ENCODE measurements at regions not wholly inside any gene's neighbourhood (a gene's known extent, or its start where the extent isn't known, plus 50 kb on each side); places are given as distances from the start of the nearest gene placed in this dataset.

- TF ChIP-seq SP1 (IDR thresholded peaks at IDR 0.05), result no peak
- TF ChIP-seq ELF4 (IDR thresholded peaks at IDR 0.05), result no peak
- no peak for TF ChIP-seq FOXK2 (IDR thresholded peaks at IDR 0.05)
- no peak for TF ChIP-seq CTBP1 (IDR thresholded peaks at IDR 0.05; ENCODE audit: borderline replicate concordance)
- TF ChIP-seq HDGF (IDR thresholded peaks at IDR 0.05; ENCODE audit: borderline replicate concordance), result no peak
- no peak for TF ChIP-seq ARNT (IDR thresholded peaks at IDR 0.05)
- TF ChIP-seq BHLHE40 (IDR thresholded peaks at IDR 0.05; ENCODE audit: borderline replicate concordance), result no peak
- no peak for TF ChIP-seq TARDBP (IDR thresholded peaks at IDR 0.05)
- no peak for TF ChIP-seq ZNF384 (IDR thresholded peaks at IDR 0.05)
- no peak for TF ChIP-seq SUZ12 (IDR thresholded peaks at IDR 0.05)
Observed at GRCh38 chr3:64988188-64988587, 300.4 kb upstream of the ADAMTS9 start.

GRCh38 chr3:64987726-64988125, 299.9 kb upstream of the ADAMTS9 start:
- CTCF ChIA-PET, result no interaction called here
- POLR2A ChIA-PET, result no interaction called here
- DNase-seq (ENCODE audit: extremely low spot score), result no peak
- TF ChIP-seq FOXA1 (IDR thresholded peaks at IDR 0.05) (no peak), BHLHE40 (IDR thresholded peaks at IDR 0.05; ENCODE audit: borderline replicate concordance) (no peak), PKNOX1 (IDR thresholded peaks at IDR 0.05) (no peak), SP1 (IDR thresholded peaks at IDR 0.05) (no peak), FOXK2 (IDR thresholded peaks at IDR 0.05) (no peak), NFRKB (IDR thresholded peaks at IDR 0.05) (no peak), HDGF (IDR thresholded peaks at IDR 0.05; ENCODE audit: borderline replicate concordance) (no peak), L3MBTL2 (conservative IDR thresholded peaks at IDR 0.05) (no peak), FOXM1 (IDR thresholded peaks at IDR 0.05; ENCODE audit: borderline replicate concordance) (no peak), ELF4 (IDR thresholded peaks at IDR 0.05) (no peak), ARNT (IDR thresholded peaks at IDR 0.05) (no peak), TARDBP (IDR thresholded peaks at IDR 0.05) (no peak), SUZ12 (IDR thresholded peaks at IDR 0.05) (no peak)

More at GRCh38 chr3:64988188-64988587, 300.4 kb upstream of the ADAMTS9 start:
- DNase-seq (ENCODE audit: extremely low spot score), result no peak
- ChIA-PET POLR2A (no interaction called here), CTCF (no interaction called here)

GRCh38 chr3:64985072-64985471, 297.3 kb upstream of the ADAMTS9 start:
- ChIA-PET CTCF (no interaction called here), POLR2A (no interaction called here)
- TF ChIP-seq CTBP1 (IDR thresholded peaks at IDR 0.05; ENCODE audit: borderline replicate concordance), result no peak
- no peak for TF ChIP-seq LEF1 (IDR thresholded peaks at IDR 0.05; ENCODE audit: borderline replicate concordance)
- TF ChIP-seq FOXA1 (IDR thresholded peaks at IDR 0.05), result no peak
- no peak for TF ChIP-seq SUZ12 (IDR thresholded peaks at IDR 0.05)
- DNase-seq (ENCODE audit: extremely low spot score), result no peak

GRCh38 chr3:64983583-64984359, 296.0 kb upstream of the ADAMTS9 start:
- TF ChIP-seq PKNOX1 (IDR thresholded peaks at IDR 0.05) (no peak), SUZ12 (IDR thresholded peaks at IDR 0.05) (no peak), BHLHE40 (IDR thresholded peaks at IDR 0.05; ENCODE audit: borderline replicate concordance) (no peak)
- no peak for DNase-seq (ENCODE audit: extremely low spot score)
- CTCF ChIA-PET, result no interaction called here
- POLR2A ChIA-PET, result no interaction called here

GRCh38 chr3:64977308-64978100, 289.7 kb upstream of the ADAMTS9 start:
- no peak for DNase-seq (ENCODE audit: extremely low spot score)
- ChIA-PET CTCF (interaction anchor here (0.6 kb wide), 1 partner anchor 308 kb away, joined by 9 read pairs; no protein-coding TSS in a partner anchor), POLR2A (no interaction called here)
- TF ChIP-seq FOXA1 (IDR thresholded peaks at IDR 0.05) (no peak), HDGF (IDR thresholded peaks at IDR 0.05; ENCODE audit: borderline replicate concordance) (no peak), NFRKB (IDR thresholded peaks at IDR 0.05) (no peak), TARDBP (IDR thresholded peaks at IDR 0.05) (no peak), ZNF384 (IDR thresholded peaks at IDR 0.05) (no peak), FOXK2 (IDR thresholded peaks at IDR 0.05) (no peak), PKNOX1 (IDR thresholded peaks at IDR 0.05) (no peak), SUZ12 (IDR thresholded peaks at IDR 0.05) (no peak), L3MBTL2 (conservative IDR thresholded peaks at IDR 0.05) (no peak), LEF1 (IDR thresholded peaks at IDR 0.05; ENCODE audit: borderline replicate concordance) (no peak)

- ChIA-PET CTCF (no interaction called here), POLR2A (no interaction called here)
- DNase-seq (ENCODE audit: extremely low spot score), result no peak
- TF ChIP-seq HDGF (IDR thresholded peaks at IDR 0.05; ENCODE audit: borderline replicate concordance) (no peak), ARNT (IDR thresholded peaks at IDR 0.05) (no peak), SP1 (IDR thresholded peaks at IDR 0.05) (no peak)
Observed at GRCh38 chr3:64976456-64976855, 288.7 kb upstream of the ADAMTS9 start.

GRCh38 chr3:64975147-64975546, 287.3 kb upstream of the ADAMTS9 start:
- ChIA-PET POLR2A (no interaction called here), CTCF (no interaction called here)
- DNase-seq (ENCODE audit: extremely low spot score), result no peak
- no peak for TF ChIP-seq FOXA1 (IDR thresholded peaks at IDR 0.05)
- no peak for TF ChIP-seq PKNOX1 (IDR thresholded peaks at IDR 0.05)
- no peak for TF ChIP-seq ZNF384 (IDR thresholded peaks at IDR 0.05)
- no peak for TF ChIP-seq L3MBTL2 (conservative IDR thresholded peaks at IDR 0.05)
- no peak for TF ChIP-seq SP1 (IDR thresholded peaks at IDR 0.05)
- no peak for TF ChIP-seq LEF1 (IDR thresholded peaks at IDR 0.05; ENCODE audit: borderline replicate concordance)
- no peak for TF ChIP-seq FOXK2 (IDR thresholded peaks at IDR 0.05)
- TF ChIP-seq ELF4 (IDR thresholded peaks at IDR 0.05), result no peak
- no peak for TF ChIP-seq BHLHE40 (IDR thresholded peaks at IDR 0.05; ENCODE audit: borderline replicate concordance)
- no peak for TF ChIP-seq SUZ12 (IDR thresholded peaks at IDR 0.05)

Data from HEK293T (cell line).